Liver (tissue), 8 donors: ENCODE measurements at regions not wholly inside any gene's neighbourhood (a gene's known extent, or its start where the extent isn't known, plus 50 kb on each side); places are given as distances from the start of the nearest gene placed in this dataset.

Source experiments
- DNase-seq: peaks from one replicate; pipeline ENCODE4 v3.0.0-alpha.2; 2017; ENCODE audit warnings: low spot score
- H3K27ac ChIP-seq, 2 donors: one replicate each; pipeline ENCODE4 v1.7.0; 2013; ENCODE audit warnings: inconsistent platforms in 2 of 2, low read length in 2 of 2, control low read depth in 1 of 2, low read depth in 1 of 2, mild to moderate bottlenecking in 1 of 2
- H3K27me3 ChIP-seq, 4 donors: one replicate each; pipeline versions ENCODE4 v1.6.1 to v1.7.0; 2013; ENCODE audit warnings: low read length in 3 of 4, inconsistent platforms in 1 of 4, mild to moderate bottlenecking in 1 of 4, moderate library complexity in 1 of 4; ENCODE audit not compliant: control insufficient read depth in 4 of 4, insufficient read depth in 4 of 4
- H3K36me3 ChIP-seq, 4 donors: one replicate each; pipeline versions ENCODE4 v1.6.1 to v1.7.0; 2013; ENCODE audit warnings: low read length in 3 of 4, mild to moderate bottlenecking in 3 of 4, low read depth in 1 of 4, moderate library complexity in 1 of 4; ENCODE audit not compliant: control insufficient read depth in 4 of 4, insufficient read depth in 3 of 4
- H3K4me1 ChIP-seq, 4 donors: one replicate each; pipeline versions ENCODE4 v1.6.1 to v1.7.0; 2013; ENCODE audit warnings: low read length in 3 of 4, mild to moderate bottlenecking in 3 of 4, moderate library complexity in 1 of 4; ENCODE audit not compliant: control insufficient read depth in 4 of 4, insufficient read depth in 4 of 4
- H3K4me3 ChIP-seq, 3 donors: one replicate each; pipeline versions ENCODE4 v1.6.1 to v1.7.0; 2013; ENCODE audit warnings: low read length in 3 of 3, control low read depth in 1 of 3, low read depth in 1 of 3, mild to moderate bottlenecking in 1 of 3
- H3K9ac ChIP-seq, 2 donors: one replicate each; pipeline ENCODE4 v1.7.0; 2013; ENCODE audit warnings: low read length in 2 of 2, mild to moderate bottlenecking in 2 of 2, moderate library complexity in 2 of 2, control low read depth in 1 of 2, low read depth in 1 of 2
- H3K9me3 ChIP-seq, 4 donors: one replicate each; pipeline versions ENCODE4 v1.6.1 to v1.7.0; 2013; ENCODE audit warnings: low read length in 3 of 4; ENCODE audit not compliant: control insufficient read depth in 4 of 4
- EGR1 ChIP-seq, 2 donors: IDR thresholded peaks; 2 replicates each; pipeline ENCODE4 v1.6.1; 2016 to 2018; ENCODE audit warnings: antibody characterized with exemption in 2 of 2, low read depth in 2 of 2
- FOXA1 ChIP-seq: IDR thresholded peaks from 2 replicates; pipeline ENCODE4 v1.6.1; 2016; ENCODE audit warnings: antibody characterized with exemption
- FOXA2 ChIP-seq: IDR thresholded peaks from 2 replicates; pipeline ENCODE4 v1.6.1; 2016; ENCODE audit warnings: antibody characterized with exemption
- GABPA ChIP-seq, 2 donors: IDR thresholded peaks in 1 of 2; conservative IDR thresholded peaks in 1 of 2; 2 replicates each; pipeline ENCODE4 v1.6.1; 2016; ENCODE audit warnings: antibody characterized with exemption in 2 of 2, mild to moderate bottlenecking in 1 of 2, moderate library complexity in 1 of 2
- HNF4A ChIP-seq, 2 donors: conservative IDR thresholded peaks; 2 replicates each; pipeline ENCODE4 v1.6.1; 2016; ENCODE audit warnings: antibody characterized with exemption in 2 of 2, mild to moderate bottlenecking in 2 of 2
- JUND ChIP-seq, 2 donors: IDR thresholded peaks; 2 replicates each; pipeline ENCODE4 v1.6.1; 2016; ENCODE audit warnings: antibody characterized with exemption in 2 of 2
- RAD21 ChIP-seq, 2 donors: IDR thresholded peaks; 2 replicates each; pipeline ENCODE4 v1.6.1; 2016; ENCODE audit warnings: antibody characterized with exemption in 2 of 2, mild to moderate bottlenecking in 2 of 2
- RXRA ChIP-seq, 2 donors: IDR thresholded peaks; 2 replicates each; pipeline ENCODE4 v1.6.1; 2017 to 2018; ENCODE audit warnings: antibody characterized with exemption in 2 of 2, mild to moderate bottlenecking in 1 of 2
- SP1 ChIP-seq: IDR thresholded peaks from 2 replicates; pipeline ENCODE4 v1.6.1; 2018; ENCODE audit warnings: antibody characterized with exemption, mild to moderate bottlenecking
- YY1 ChIP-seq: IDR thresholded peaks from 2 replicates; pipeline ENCODE4 v1.6.1; 2016; ENCODE audit warnings: antibody characterized with exemption, mild to moderate bottlenecking
- WGBS: extraction: QIAGEN DNeasy Blood & Tissue Kit; methylation state at CpG from one replicate; pipeline ENCODE4 v1.1.7; 2013; 5-methylcytosine and 5-hydroxymethylcytosine counted together
- TF ChIP-seq, protein P1 (sequence below): IDR thresholded peaks from 2 replicates; pipeline ENCODE4 v1.6.1; 2016; ENCODE audit warnings: antibody characterized with exemption, mild to moderate bottlenecking
- TF ChIP-seq, protein P2 (sequence below): IDR thresholded peaks from 2 replicates; pipeline ENCODE4 v1.6.1; 2016; ENCODE audit warnings: antibody characterized with exemption
- TF ChIP-seq, protein P3 (sequence below): IDR thresholded peaks from 2 replicates; pipeline ENCODE4 v1.6.1; 2016; ENCODE audit warnings: antibody characterized with exemption
- TF ChIP-seq, protein P4 (sequence below): fragments of 150-350 bp; IDR thresholded peaks from 2 replicates; pipeline ENCODE4 v1.5.1; 2017; ENCODE audit warnings: improper control_type of control experiment, low read depth, low read length; ENCODE audit not compliant: missing input control
- TF ChIP-seq, protein P5 (sequence below): IDR thresholded peaks from 2 replicates; pipeline ENCODE4 v1.6.1; 2016; ENCODE audit warnings: antibody characterized with exemption
- donor health status: healthy.
- donor health status: healthy.
- donor health status: healthy.
- donor health status: healthy.
- donor health status: healthy.

DNA sequence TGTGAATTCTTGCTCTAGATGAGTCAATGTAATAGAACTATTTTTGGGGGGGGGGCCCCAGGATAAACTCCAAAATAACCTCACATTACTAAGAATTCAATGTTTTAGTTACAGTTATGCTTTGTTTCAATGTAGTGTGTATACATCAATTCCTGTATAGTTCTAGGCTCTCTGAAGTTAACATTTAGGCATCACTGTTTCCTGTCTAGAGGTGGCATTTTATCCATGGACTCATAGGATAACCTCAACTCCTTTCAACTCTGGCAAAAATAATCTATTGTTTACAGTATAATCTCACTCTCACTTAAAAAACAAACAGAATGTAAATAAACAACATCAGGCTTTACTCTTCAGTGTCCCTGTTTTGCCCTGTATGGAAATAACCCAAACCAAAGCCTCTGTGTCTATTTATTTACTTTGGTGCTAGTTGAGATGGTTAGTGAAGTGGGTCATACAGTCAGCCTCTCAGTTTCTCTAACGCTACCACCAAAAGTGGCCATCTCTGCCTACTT, 79.3 kb upstream of the MMADHC start:
- H3K4me3 ChIP-seq, result no peak overlapping the region
- no peak overlapping the region for H3K9ac ChIP-seq
- H3K27ac ChIP-seq, result no peak overlapping the region
- H3K27me3 ChIP-seq, result no peaks in the 10 kb centered on the region
- 92% methylated on average over 1 of the region's 1 CpG for WGBS
- no peak for TF ChIP-seq GABPA (IDR thresholded peaks at IDR 0.05 in 1 of 2, conservative IDR thresholded peaks at IDR 0.05 in 1 of 2)
- TF ChIP-seq, protein P1, sequence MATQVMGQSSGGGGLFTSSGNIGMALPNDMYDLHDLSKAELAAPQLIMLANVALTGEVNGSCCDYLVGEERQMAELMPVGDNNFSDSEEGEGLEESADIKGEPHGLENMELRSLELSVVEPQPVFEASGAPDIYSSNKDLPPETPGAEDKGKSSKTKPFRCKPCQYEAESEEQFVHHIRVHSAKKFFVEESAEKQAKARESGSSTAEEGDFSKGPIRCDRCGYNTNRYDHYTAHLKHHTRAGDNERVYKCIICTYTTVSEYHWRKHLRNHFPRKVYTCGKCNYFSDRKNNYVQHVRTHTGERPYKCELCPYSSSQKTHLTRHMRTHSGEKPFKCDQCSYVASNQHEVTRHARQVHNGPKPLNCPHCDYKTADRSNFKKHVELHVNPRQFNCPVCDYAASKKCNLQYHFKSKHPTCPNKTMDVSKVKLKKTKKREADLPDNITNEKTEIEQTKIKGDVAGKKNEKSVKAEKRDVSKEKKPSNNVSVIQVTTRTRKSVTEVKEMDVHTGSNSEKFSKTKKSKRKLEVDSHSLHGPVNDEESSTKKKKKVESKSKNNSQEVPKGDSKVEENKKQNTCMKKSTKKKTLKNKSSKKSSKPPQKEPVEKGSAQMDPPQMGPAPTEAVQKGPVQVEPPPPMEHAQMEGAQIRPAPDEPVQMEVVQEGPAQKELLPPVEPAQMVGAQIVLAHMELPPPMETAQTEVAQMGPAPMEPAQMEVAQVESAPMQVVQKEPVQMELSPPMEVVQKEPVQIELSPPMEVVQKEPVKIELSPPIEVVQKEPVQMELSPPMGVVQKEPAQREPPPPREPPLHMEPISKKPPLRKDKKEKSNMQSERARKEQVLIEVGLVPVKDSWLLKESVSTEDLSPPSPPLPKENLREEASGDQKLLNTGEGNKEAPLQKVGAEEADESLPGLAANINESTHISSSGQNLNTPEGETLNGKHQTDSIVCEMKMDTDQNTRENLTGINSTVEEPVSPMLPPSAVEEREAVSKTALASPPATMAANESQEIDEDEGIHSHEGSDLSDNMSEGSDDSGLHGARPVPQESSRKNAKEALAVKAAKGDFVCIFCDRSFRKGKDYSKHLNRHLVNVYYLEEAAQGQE, result no peak
- TF ChIP-seq JUND (IDR thresholded peaks at IDR 0.05), result no peak
- no peak for TF ChIP-seq FOXA1
- TF ChIP-seq, protein P2, sequence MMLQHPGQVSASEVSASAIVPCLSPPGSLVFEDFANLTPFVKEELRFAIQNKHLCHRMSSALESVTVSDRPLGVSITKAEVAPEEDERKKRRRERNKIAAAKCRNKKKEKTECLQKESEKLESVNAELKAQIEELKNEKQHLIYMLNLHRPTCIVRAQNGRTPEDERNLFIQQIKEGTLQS, result no peak
- H3K9me3 ChIP-seq, result no peaks in the 10 kb centered on the region
- peaks cover 0 to 2% (median 0%) of the 10 kb centered on the region in 4 donors for H3K36me3 ChIP-seq
- DNase-seq, result no peak
- H3K4me1 ChIP-seq, result peaks cover 0 to 1% (median 0%) of the 10 kb centered on the region in 4 donors

DNA sequence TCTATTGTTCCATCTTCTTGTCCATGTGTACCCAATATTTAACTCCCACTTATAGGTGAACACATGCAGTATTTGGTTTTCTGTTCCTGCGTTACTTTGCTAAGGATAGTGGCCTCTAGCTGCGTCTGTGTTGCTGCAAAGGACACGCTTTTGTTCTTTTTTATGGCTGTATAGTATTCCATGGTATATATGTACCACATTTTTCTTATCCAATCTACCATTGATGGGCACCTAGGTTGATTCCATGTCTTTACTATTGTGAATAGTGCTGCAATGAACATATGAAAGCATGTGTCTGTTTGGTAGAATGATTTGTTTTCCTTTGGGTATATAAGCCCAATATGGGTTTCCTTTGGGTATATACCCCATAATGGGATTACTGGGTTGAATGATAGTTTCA, 77.3 kb upstream of the MMADHC start:
- Histone ChIP-seq H3K27ac (no peak overlapping the region), H3K4me1 (peaks cover 0 to 3% (median 0%) of the 10 kb centered on the region in 4 donors), H3K4me3 (no peak overlapping the region), H3K27me3 (no peaks in the 10 kb centered on the region), H3K9ac (no peak overlapping the region), H3K36me3 (peaks cover 0 to 2% (median 0%) of the 10 kb centered on the region in 4 donors), H3K9me3 (no peaks in the 10 kb centered on the region)
- WGBS, result 98% methylated on average over 3 of the region's 3 CpGs
- DNase-seq, result no peak
- no peak for TF ChIP-seq FOXA2
- TF ChIP-seq HNF4A (conservative IDR thresholded peaks at IDR 0.05), result no peak
- no peak for TF ChIP-seq JUND (IDR thresholded peaks at IDR 0.05)

DNA sequence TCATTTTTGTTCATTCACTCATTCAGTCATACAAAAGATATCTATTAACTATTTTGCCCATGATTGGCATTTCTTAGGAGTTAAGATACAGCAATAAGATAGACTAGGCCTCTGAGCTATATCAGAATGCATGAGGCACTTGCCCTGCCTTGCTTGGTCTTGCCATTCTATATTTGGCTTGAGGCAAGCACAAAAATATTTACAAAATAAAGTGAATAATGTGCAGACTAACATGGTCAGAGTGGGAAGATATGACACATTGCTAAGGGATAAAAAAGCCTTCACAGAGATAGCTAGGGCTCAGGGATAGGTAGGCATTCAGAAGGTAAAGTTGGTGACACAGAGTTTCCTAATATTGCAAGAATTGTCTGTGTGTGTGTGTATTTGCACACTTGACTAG, 75.0 kb upstream of the MMADHC start:
- H3K36me3 ChIP-seq, result peaks cover 0 to 2% (median 0%) of the 10 kb centered on the region in 4 donors
- no peaks in the 10 kb centered on the region for H3K9me3 ChIP-seq
- no peak for DNase-seq
- no peak overlapping the region for H3K4me3 ChIP-seq
- no peaks in the 10 kb centered on the region for H3K27me3 ChIP-seq
- H3K9ac ChIP-seq, result no peak overlapping the region
- H3K27ac ChIP-seq, result no peak overlapping the region
- H3K4me1 ChIP-seq, result peaks cover 0 to 3% (median 0%) of the 10 kb centered on the region in 4 donors
- TF ChIP-seq FOXA2 (no peak), EGR1 (IDR thresholded peaks at IDR 0.05; ENCODE audit: low read depth in 2 of 2) (no peak), RXRA (IDR thresholded peaks at IDR 0.05) (no peak), SP1 (no peak), FOXA1 (no peak), GABPA (IDR thresholded peaks at IDR 0.05 in 1 of 2, conservative IDR thresholded peaks at IDR 0.05 in 1 of 2) (no peak), RAD21 (IDR thresholded peaks at IDR 0.05) (no peak), JUND (IDR thresholded peaks at IDR 0.05) (no peak), YY1 (no peak)
- TF ChIP-seq, protein P3, sequence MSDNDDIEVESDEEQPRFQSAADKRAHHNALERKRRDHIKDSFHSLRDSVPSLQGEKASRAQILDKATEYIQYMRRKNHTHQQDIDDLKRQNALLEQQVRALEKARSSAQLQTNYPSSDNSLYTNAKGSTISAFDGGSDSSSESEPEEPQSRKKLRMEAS, result no peak
- TF ChIP-seq, protein P2, result no peak
- TF ChIP-seq, protein P1, result no peak
- TF ChIP-seq, protein P4, sequence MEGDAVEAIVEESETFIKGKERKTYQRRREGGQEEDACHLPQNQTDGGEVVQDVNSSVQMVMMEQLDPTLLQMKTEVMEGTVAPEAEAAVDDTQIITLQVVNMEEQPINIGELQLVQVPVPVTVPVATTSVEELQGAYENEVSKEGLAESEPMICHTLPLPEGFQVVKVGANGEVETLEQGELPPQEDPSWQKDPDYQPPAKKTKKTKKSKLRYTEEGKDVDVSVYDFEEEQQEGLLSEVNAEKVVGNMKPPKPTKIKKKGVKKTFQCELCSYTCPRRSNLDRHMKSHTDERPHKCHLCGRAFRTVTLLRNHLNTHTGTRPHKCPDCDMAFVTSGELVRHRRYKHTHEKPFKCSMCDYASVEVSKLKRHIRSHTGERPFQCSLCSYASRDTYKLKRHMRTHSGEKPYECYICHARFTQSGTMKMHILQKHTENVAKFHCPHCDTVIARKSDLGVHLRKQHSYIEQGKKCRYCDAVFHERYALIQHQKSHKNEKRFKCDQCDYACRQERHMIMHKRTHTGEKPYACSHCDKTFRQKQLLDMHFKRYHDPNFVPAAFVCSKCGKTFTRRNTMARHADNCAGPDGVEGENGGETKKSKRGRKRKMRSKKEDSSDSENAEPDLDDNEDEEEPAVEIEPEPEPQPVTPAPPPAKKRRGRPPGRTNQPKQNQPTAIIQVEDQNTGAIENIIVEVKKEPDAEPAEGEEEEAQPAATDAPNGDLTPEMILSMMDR, result no peak
- TF ChIP-seq, protein P5, sequence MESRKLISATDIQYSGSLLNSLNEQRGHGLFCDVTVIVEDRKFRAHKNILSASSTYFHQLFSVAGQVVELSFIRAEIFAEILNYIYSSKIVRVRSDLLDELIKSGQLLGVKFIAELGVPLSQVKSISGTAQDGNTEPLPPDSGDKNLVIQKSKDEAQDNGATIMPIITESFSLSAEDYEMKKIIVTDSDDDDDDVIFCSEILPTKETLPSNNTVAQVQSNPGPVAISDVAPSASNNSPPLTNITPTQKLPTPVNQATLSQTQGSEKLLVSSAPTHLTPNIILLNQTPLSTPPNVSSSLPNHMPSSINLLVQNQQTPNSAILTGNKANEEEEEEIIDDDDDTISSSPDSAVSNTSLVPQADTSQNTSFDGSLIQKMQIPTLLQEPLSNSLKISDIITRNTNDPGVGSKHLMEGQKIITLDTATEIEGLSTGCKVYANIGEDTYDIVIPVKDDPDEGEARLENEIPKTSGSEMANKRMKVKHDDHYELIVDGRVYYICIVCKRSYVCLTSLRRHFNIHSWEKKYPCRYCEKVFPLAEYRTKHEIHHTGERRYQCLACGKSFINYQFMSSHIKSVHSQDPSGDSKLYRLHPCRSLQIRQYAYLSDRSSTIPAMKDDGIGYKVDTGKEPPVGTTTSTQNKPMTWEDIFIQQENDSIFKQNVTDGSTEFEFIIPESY, result no peak
